Activated naive CD8-positive, alpha-beta T cell treated with anti-CD3 and anti-CD28 coated beads for 36 hours (primary cell): ENCODE measurements at regions not wholly inside any gene's neighbourhood (a gene's known extent, or its start where the extent isn't known, plus 50 kb on each side); places are given as distances from the start of the nearest gene placed in this dataset.
"Not testable (repeated sequence)": the region's sequence is repeated elsewhere in the genome, so short reads cannot be mapped to it uniquely, and the experiment has no call there.

Source experiments
- DNase-seq: peaks from one replicate; pipeline ENCODE4 v3.0.0; 2021
- H3K27ac Mint-ChIP-seq: one replicate; pipeline ENCODE4 v1.8.0; 2022; ENCODE audit warnings: mild to moderate bottlenecking, moderate library complexity, mixed read lengths
- H3K27me3 Mint-ChIP-seq: one replicate; pipeline ENCODE4 v1.8.0; 2022; ENCODE audit warnings: mild to moderate bottlenecking, mixed read lengths
- H3K36me3 Mint-ChIP-seq: one replicate; pipeline ENCODE4 v1.8.0; 2021; ENCODE audit warnings: mild to moderate bottlenecking, mixed read lengths
- H3K4me1 Mint-ChIP-seq: one replicate; pipeline ENCODE4 v1.8.0; 2021; ENCODE audit warnings: mixed read lengths
- H3K4me3 Mint-ChIP-seq: one replicate; pipeline ENCODE4 v1.8.0; 2022; ENCODE audit warnings: mild to moderate bottlenecking, moderate library complexity, mixed read lengths
- H3K9me3 Mint-ChIP-seq: one replicate; pipeline ENCODE4 v1.8.0; 2022; ENCODE audit warnings: mixed read lengths

- Mint-ChIP-seq H3K27ac (no peak overlapping the region), H3K9me3 (peaks cover 3% of the 10 kb centered on the region), H3K4me1 (no peaks in the 10 kb centered on the region), H3K36me3 (no peaks in the 10 kb centered on the region), H3K27me3 (no peaks in the 10 kb centered on the region), H3K4me3 (no peak overlapping the region)
- no peak for DNase-seq
Measured at GRCh38 chr13:82976499-82976898, 905.8 kb downstream of the SLITRK1 start.

GRCh38 chr13:82963226-82964099 lies 918.8 kb downstream of the SLITRK1 start:
- no peaks in the 10 kb centered on the region for H3K36me3 Mint-ChIP-seq
- H3K27ac Mint-ChIP-seq: no peak overlapping the region
- H3K4me3 Mint-ChIP-seq: no peak overlapping the region
- peaks cover 2% of the 10 kb centered on the region for H3K9me3 Mint-ChIP-seq
- no peaks in the 10 kb centered on the region for H3K4me1 Mint-ChIP-seq
- no peak for DNase-seq
- H3K27me3 Mint-ChIP-seq: no peaks in the 10 kb centered on the region

GRCh38 chr13:82962397-82962796 lies 919.9 kb downstream of the SLITRK1 start:
- no peak for DNase-seq
- H3K27me3 Mint-ChIP-seq: no peaks in the 10 kb centered on the region
- H3K36me3 Mint-ChIP-seq: no peaks in the 10 kb centered on the region
- H3K4me3 Mint-ChIP-seq: no peak overlapping the region
- H3K4me1 Mint-ChIP-seq: no peaks in the 10 kb centered on the region
- H3K9me3 Mint-ChIP-seq: peaks cover 2% of the 10 kb centered on the region
- no peak overlapping the region for H3K27ac Mint-ChIP-seq

GRCh38 chr13:82961757-82962156 lies 920.5 kb downstream of the SLITRK1 start:
- H3K36me3 Mint-ChIP-seq: no peaks in the 10 kb centered on the region
- H3K9me3 Mint-ChIP-seq: no peaks in the 10 kb centered on the region
- no peak overlapping the region for H3K4me3 Mint-ChIP-seq

GRCh38 chr13:82952336-82952735 lies 929.9 kb downstream of the SLITRK1 start:
- not testable (repeated sequence) for H3K9me3 Mint-ChIP-seq, H3K27me3 Mint-ChIP-seq, H3K4me3 Mint-ChIP-seq, DNase-seq, H3K36me3 Mint-ChIP-seq, H3K4me1 Mint-ChIP-seq, H3K27ac Mint-ChIP-seq

More at GRCh38 chr13:82961757-82962156, 920.5 kb downstream of the SLITRK1 start:
- no peak for DNase-seq
- Mint-ChIP-seq H3K27me3 (no peaks in the 10 kb centered on the region), H3K27ac (no peak overlapping the region), H3K4me1 (no peaks in the 10 kb centered on the region)

GRCh38 chr13:82947683-82948082 lies 934.6 kb downstream of the SLITRK1 start:
- Mint-ChIP-seq H3K27me3 (no peaks in the 10 kb centered on the region), H3K9me3 (peaks cover 6% of the 10 kb centered on the region), H3K4me3 (no peak overlapping the region), H3K27ac (no peak overlapping the region), H3K36me3 (no peaks in the 10 kb centered on the region), H3K4me1 (no peaks in the 10 kb centered on the region)
- DNase-seq: no peak

GRCh38 chr13:82947191-82947621 lies 935.1 kb downstream of the SLITRK1 start:
- Mint-ChIP-seq H3K4me1 (no peaks in the 10 kb centered on the region), H3K36me3 (no peaks in the 10 kb centered on the region), H3K27me3 (no peaks in the 10 kb centered on the region), H3K27ac (no peak overlapping the region), H3K9me3 (peaks cover 6% of the 10 kb centered on the region), H3K4me3 (no peak overlapping the region)
- DNase-seq: no peak

GRCh38 chr13:82938644-82939043 lies 943.6 kb downstream of the SLITRK1 start:
- H3K9me3 Mint-ChIP-seq: peaks cover under 1% of the 10 kb centered on the region
- H3K4me1 Mint-ChIP-seq: no peaks in the 10 kb centered on the region
- H3K36me3 Mint-ChIP-seq: no peaks in the 10 kb centered on the region
- H3K4me3 Mint-ChIP-seq: no peak overlapping the region
- no peak overlapping the region for H3K27ac Mint-ChIP-seq
- no peaks in the 10 kb centered on the region for H3K27me3 Mint-ChIP-seq
- DNase-seq: no peak

- no peaks in the 10 kb centered on the region for H3K4me1 Mint-ChIP-seq
- peaks cover 2% of the 10 kb centered on the region for H3K9me3 Mint-ChIP-seq
- no peaks in the 10 kb centered on the region for H3K27me3 Mint-ChIP-seq
- no peaks in the 10 kb centered on the region for H3K36me3 Mint-ChIP-seq
- no peak overlapping the region for H3K27ac Mint-ChIP-seq
- DNase-seq: no peak
- no peak overlapping the region for H3K4me3 Mint-ChIP-seq
Measured at GRCh38 chr13:82934000-82934399, 948.3 kb downstream of the SLITRK1 start.

- H3K27ac Mint-ChIP-seq: no peak overlapping the region
- no peak overlapping the region for H3K4me3 Mint-ChIP-seq
- no peaks in the 10 kb centered on the region for H3K4me1 Mint-ChIP-seq
- DNase-seq: no peak
- no peaks in the 10 kb centered on the region for H3K27me3 Mint-ChIP-seq
- no peaks in the 10 kb centered on the region for H3K36me3 Mint-ChIP-seq
- H3K9me3 Mint-ChIP-seq: no peaks in the 10 kb centered on the region
Measured at GRCh38 chr13:82925114-82925513, 957.2 kb downstream of the SLITRK1 start.

GRCh38 chr13:82917984-82918383 lies 964.3 kb downstream of the SLITRK1 start:
- no peaks in the 10 kb centered on the region for H3K27me3 Mint-ChIP-seq
- H3K36me3 Mint-ChIP-seq: no peaks in the 10 kb centered on the region
- peaks cover 1% of the 10 kb centered on the region for H3K9me3 Mint-ChIP-seq
- no peak for DNase-seq
- H3K4me3 Mint-ChIP-seq: no peak overlapping the region
- no peak overlapping the region for H3K27ac Mint-ChIP-seq
- H3K4me1 Mint-ChIP-seq: no peaks in the 10 kb centered on the region

GRCh38 chr13:82912564-82912963 lies 969.7 kb downstream of the SLITRK1 start:
- no peak for DNase-seq
- Mint-ChIP-seq H3K9me3 (peaks cover 4% of the 10 kb centered on the region), H3K4me3 (no peak overlapping the region), H3K27ac (no peak overlapping the region), H3K36me3 (no peaks in the 10 kb centered on the region), H3K27me3 (no peaks in the 10 kb centered on the region), H3K4me1 (no peaks in the 10 kb centered on the region)

- no peak overlapping the region for H3K27ac Mint-ChIP-seq
- H3K4me3 Mint-ChIP-seq: no peak overlapping the region
- H3K36me3 Mint-ChIP-seq: no peaks in the 10 kb centered on the region
- H3K4me1 Mint-ChIP-seq: no peaks in the 10 kb centered on the region
- DNase-seq: no peak
- H3K27me3 Mint-ChIP-seq: no peaks in the 10 kb centered on the region
- peaks cover 9% of the 10 kb centered on the region for H3K9me3 Mint-ChIP-seq
Measured at GRCh38 chr13:82905071-82905470, 977.2 kb downstream of the SLITRK1 start.

GRCh38 chr13:82900453-82900852 lies 981.8 kb downstream of the SLITRK1 start:
- no peak for DNase-seq
- Mint-ChIP-seq H3K9me3 (peaks cover 8% of the 10 kb centered on the region), H3K27me3 (no peaks in the 10 kb centered on the region), H3K36me3 (no peaks in the 10 kb centered on the region), H3K4me1 (no peaks in the 10 kb centered on the region), H3K27ac (no peak overlapping the region), H3K4me3 (no peak overlapping the region)

GRCh38 chr13:82898586-82898985 lies 983.7 kb downstream of the SLITRK1 start:
- H3K4me3 Mint-ChIP-seq: no peak overlapping the region
- no peaks in the 10 kb centered on the region for H3K27me3 Mint-ChIP-seq

GRCh38 chr13:82879921-82880320 lies 1002.4 kb downstream of the SLITRK1 start:
- Mint-ChIP-seq H3K36me3 (no peaks in the 10 kb centered on the region), H3K4me1 (no peaks in the 10 kb centered on the region), H3K4me3 (no peak overlapping the region), H3K9me3 (peaks cover 3% of the 10 kb centered on the region), H3K27ac (no peak overlapping the region), H3K27me3 (no peaks in the 10 kb centered on the region)
- DNase-seq: no peak

More at GRCh38 chr13:82898586-82898985, 983.7 kb downstream of the SLITRK1 start:
- Mint-ChIP-seq H3K27ac (no peak overlapping the region), H3K36me3 (no peaks in the 10 kb centered on the region), H3K9me3 (peaks cover 3% of the 10 kb centered on the region), H3K4me1 (no peaks in the 10 kb centered on the region)
- no peak for DNase-seq
